Mononuclear cell (primary cell): ENCODE measurements at regions not wholly inside any gene's neighbourhood (a gene's known extent, or its start where the extent isn't known, plus 50 kb on each side); places are given as distances from the start of the nearest gene placed in this dataset.

Source experiments
- H3K27me3 ChIP-seq: 2 replicates; pipeline ENCODE4 v1.6.0; 2011; ENCODE audit warnings: low read length, control low read depth; ENCODE audit not compliant: insufficient read depth
- H3K4me1 ChIP-seq: 2 replicates; pipeline ENCODE4 v1.5.1; 2011; ENCODE audit warnings: mild to moderate bottlenecking, low read length, control low read depth; ENCODE audit not compliant: insufficient read depth
- H3K4me3 ChIP-seq: 2 replicates; pipeline ENCODE4 v1.5.1; 2011; ENCODE audit warnings: mild to moderate bottlenecking, low read length, moderate library complexity
- H3K9me3 ChIP-seq: 2 replicates; pipeline ENCODE4 v1.5.1; 2011; ENCODE audit warnings: low read depth, mild to moderate bottlenecking, control low read depth, low read length

- no peak overlapping the region for H3K4me3 ChIP-seq
- no peaks in the 10 kb centered on the region for H3K27me3 ChIP-seq
- H3K9me3 ChIP-seq = no peaks in the 10 kb centered on the region
- H3K4me1 ChIP-seq = no peaks in the 10 kb centered on the region
Measured at GRCh38 chr13:40336228-40337221, 329.9 kb downstream of the FOXO1 start.

- Histone ChIP-seq H3K4me1 (no peaks in the 10 kb centered on the region), H3K27me3 (no peaks in the 10 kb centered on the region), H3K9me3 (no peaks in the 10 kb centered on the region), H3K4me3 (no peak overlapping the region)
Measured at GRCh38 chr13:40337651-40338050, 328.8 kb downstream of the FOXO1 start.

GRCh38 chr13:40338217-40338616 is 328.2 kb downstream of the FOXO1 start:
- no peak overlapping the region for H3K4me3 ChIP-seq
- H3K27me3 ChIP-seq = no peaks in the 10 kb centered on the region
- no peaks in the 10 kb centered on the region for H3K9me3 ChIP-seq
- H3K4me1 ChIP-seq = no peaks in the 10 kb centered on the region

GRCh38 chr13:40340368-40341095 is 325.9 kb downstream of the FOXO1 start:
- Histone ChIP-seq H3K9me3 (no peaks in the 10 kb centered on the region), H3K27me3 (no peaks in the 10 kb centered on the region), H3K4me1 (no peaks in the 10 kb centered on the region)

GRCh38 chr13:40341096-40341471 is 325.4 kb downstream of the FOXO1 start:
- H3K4me3 ChIP-seq = no peak overlapping the region
- H3K9me3 ChIP-seq = no peaks in the 10 kb centered on the region
- H3K4me1 ChIP-seq = no peaks in the 10 kb centered on the region
- H3K27me3 ChIP-seq = no peaks in the 10 kb centered on the region

More at GRCh38 chr13:40340368-40341095, 325.9 kb downstream of the FOXO1 start:
- H3K4me3 ChIP-seq = no peak overlapping the region

- H3K4me3 ChIP-seq = no peak overlapping the region
- H3K27me3 ChIP-seq = no peaks in the 10 kb centered on the region
- H3K9me3 ChIP-seq = no peaks in the 10 kb centered on the region
- H3K4me1 ChIP-seq = no peaks in the 10 kb centered on the region
Measured at GRCh38 chr13:40341501-40341900, 324.9 kb downstream of the FOXO1 start.

GRCh38 chr13:40342461-40342860 is 324.0 kb downstream of the FOXO1 start:
- no peaks in the 10 kb centered on the region for H3K9me3 ChIP-seq
- no peaks in the 10 kb centered on the region for H3K27me3 ChIP-seq
- no peaks in the 10 kb centered on the region for H3K4me1 ChIP-seq
- H3K4me3 ChIP-seq = no peak overlapping the region

- no peaks in the 10 kb centered on the region for H3K9me3 ChIP-seq
- no peaks in the 10 kb centered on the region for H3K4me1 ChIP-seq
- no peak overlapping the region for H3K4me3 ChIP-seq
- no peaks in the 10 kb centered on the region for H3K27me3 ChIP-seq
Measured at GRCh38 chr13:40342901-40343300, 323.5 kb downstream of the FOXO1 start.

GRCh38 chr13:40343550-40344269 is 322.7 kb downstream of the FOXO1 start:
- H3K27me3 ChIP-seq = no peaks in the 10 kb centered on the region
- no peaks in the 10 kb centered on the region for H3K4me1 ChIP-seq
- H3K9me3 ChIP-seq = no peaks in the 10 kb centered on the region
- no peak overlapping the region for H3K4me3 ChIP-seq

- no peaks in the 10 kb centered on the region for H3K4me1 ChIP-seq
Measured at GRCh38 chr13:40344270-40345148, 321.9 kb downstream of the FOXO1 start.

GRCh38 chr13:40345149-40345514 is 321.3 kb downstream of the FOXO1 start:
- Histone ChIP-seq H3K9me3 (no peaks in the 10 kb centered on the region), H3K4me1 (no peaks in the 10 kb centered on the region), H3K27me3 (no peaks in the 10 kb centered on the region), H3K4me3 (no peak overlapping the region)

More at GRCh38 chr13:40344270-40345148, 321.9 kb downstream of the FOXO1 start:
- Histone ChIP-seq H3K9me3 (no peaks in the 10 kb centered on the region), H3K27me3 (no peaks in the 10 kb centered on the region), H3K4me3 (no peak overlapping the region)

- H3K27me3 ChIP-seq = no peaks in the 10 kb centered on the region
- no peak overlapping the region for H3K4me3 ChIP-seq
- H3K9me3 ChIP-seq = no peaks in the 10 kb centered on the region
- no peaks in the 10 kb centered on the region for H3K4me1 ChIP-seq
Measured at GRCh38 chr13:40345654-40346372, 320.6 kb downstream of the FOXO1 start.

- Histone ChIP-seq H3K9me3 (no peaks in the 10 kb centered on the region), H3K4me1 (no peaks in the 10 kb centered on the region), H3K4me3 (no peak overlapping the region), H3K27me3 (no peaks in the 10 kb centered on the region)
Measured at GRCh38 chr13:40346592-40346991, 319.8 kb downstream of the FOXO1 start.
